ENCODE measurements at regions not wholly inside any gene's neighbourhood (a gene's known extent, or its start where the extent isn't known, plus 50 kb on each side); places are given as distances from the start of the nearest gene placed in this dataset.

GRCh38 chr12:60271816-60272215 is 676.0 kb downstream of the SLC16A7 start:
- DNase-seq: no peak
- no peaks in the 10 kb centered on the region for H3K27me3 ChIP-seq (replicated peaks)
- TF ChIP-seq, protein P1, sequence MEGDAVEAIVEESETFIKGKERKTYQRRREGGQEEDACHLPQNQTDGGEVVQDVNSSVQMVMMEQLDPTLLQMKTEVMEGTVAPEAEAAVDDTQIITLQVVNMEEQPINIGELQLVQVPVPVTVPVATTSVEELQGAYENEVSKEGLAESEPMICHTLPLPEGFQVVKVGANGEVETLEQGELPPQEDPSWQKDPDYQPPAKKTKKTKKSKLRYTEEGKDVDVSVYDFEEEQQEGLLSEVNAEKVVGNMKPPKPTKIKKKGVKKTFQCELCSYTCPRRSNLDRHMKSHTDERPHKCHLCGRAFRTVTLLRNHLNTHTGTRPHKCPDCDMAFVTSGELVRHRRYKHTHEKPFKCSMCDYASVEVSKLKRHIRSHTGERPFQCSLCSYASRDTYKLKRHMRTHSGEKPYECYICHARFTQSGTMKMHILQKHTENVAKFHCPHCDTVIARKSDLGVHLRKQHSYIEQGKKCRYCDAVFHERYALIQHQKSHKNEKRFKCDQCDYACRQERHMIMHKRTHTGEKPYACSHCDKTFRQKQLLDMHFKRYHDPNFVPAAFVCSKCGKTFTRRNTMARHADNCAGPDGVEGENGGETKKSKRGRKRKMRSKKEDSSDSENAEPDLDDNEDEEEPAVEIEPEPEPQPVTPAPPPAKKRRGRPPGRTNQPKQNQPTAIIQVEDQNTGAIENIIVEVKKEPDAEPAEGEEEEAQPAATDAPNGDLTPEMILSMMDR (IDR thresholded peaks at IDR 0.05; ENCODE audit: low read depth, low read length, missing control alignments): no peak
- in situ Hi-C loops (cut with HindIII; ENCODE audit: low pct_ligation_motif_present, low sequenced_read_pairs): no loop called here
- no peaks in the 10 kb centered on the region for H3K36me3 ChIP-seq (replicated peaks)
- H3K27ac ChIP-seq: no peak overlapping the region
- H3K4me3 ChIP-seq (ENCODE audit: low read depth, low read length): no peak overlapping the region

- Histone ChIP-seq H3K27ac (no peak overlapping the region), H3K4me3 (ENCODE audit: low read depth, low read length) (no peak overlapping the region), H3K36me3 (replicated peaks) (no peaks in the 10 kb centered on the region), H3K27me3 (replicated peaks) (no peaks in the 10 kb centered on the region)
- TF ChIP-seq, protein P1 (IDR thresholded peaks at IDR 0.05; ENCODE audit: low read depth, low read length, missing control alignments): no peak
- no peak for DNase-seq
- in situ Hi-C loops (cut with HindIII; ENCODE audit: low pct_ligation_motif_present, low sequenced_read_pairs): no loop called here
Observed at GRCh38 chr12:60278209-60278608, 682.4 kb downstream of the SLC16A7 start.

DNA sequence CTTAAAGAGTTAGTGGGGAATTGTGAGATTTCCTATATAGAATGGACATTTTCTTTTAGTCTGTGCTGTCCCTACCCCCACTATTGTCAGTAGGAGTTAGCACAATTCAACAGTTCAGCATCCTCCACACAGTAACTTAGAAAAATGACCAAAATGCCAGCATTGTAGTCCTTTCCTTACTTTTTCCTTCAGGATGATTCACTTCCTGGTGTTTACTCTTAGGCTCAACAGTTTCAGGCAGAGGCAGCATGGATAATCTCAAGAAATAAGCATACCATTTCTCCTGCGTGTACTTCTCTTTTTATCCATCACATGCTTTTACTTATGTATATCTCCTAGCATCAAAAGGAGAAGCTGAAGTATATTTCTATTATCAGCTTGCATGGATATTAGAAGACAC is 683.4 kb downstream of the SLC16A7 start:
- no peaks in the 10 kb centered on the region for H3K36me3 ChIP-seq (replicated peaks)
- TF ChIP-seq, protein P1 (IDR thresholded peaks at IDR 0.05; ENCODE audit: low read depth, low read length, missing control alignments): no peak
- H3K27me3 ChIP-seq (replicated peaks): no peaks in the 10 kb centered on the region
- in situ Hi-C loops (cut with HindIII; ENCODE audit: low pct_ligation_motif_present, low sequenced_read_pairs): no loop called here
- H3K27ac ChIP-seq: no peak overlapping the region
- peak; percentile 12 for DNase-seq
- H3K4me3 ChIP-seq (ENCODE audit: low read depth, low read length): no peak overlapping the region

DNA sequence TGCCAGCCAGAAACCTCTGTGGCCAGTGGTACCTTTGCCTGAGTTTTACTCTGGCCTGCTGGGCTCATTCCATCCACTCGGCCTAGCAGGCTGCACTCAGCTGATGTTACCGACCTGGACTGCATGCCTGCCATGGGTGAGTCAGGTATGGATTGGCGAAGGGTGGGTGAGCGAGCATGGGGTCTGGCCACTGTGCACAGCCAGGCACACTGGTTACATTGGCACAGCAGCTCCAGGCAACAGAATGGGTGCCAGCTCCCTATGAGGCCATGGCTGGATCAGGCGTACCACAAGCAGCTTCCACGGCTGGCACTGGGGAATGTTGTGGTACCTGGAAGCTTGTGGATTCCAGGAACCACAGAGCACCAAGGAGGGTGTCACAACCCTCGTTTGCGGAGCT is 685.7 kb downstream of the SLC16A7 start:
- in situ Hi-C loops (cut with HindIII; ENCODE audit: low pct_ligation_motif_present, low sequenced_read_pairs): no loop called here

GRCh38 chr12:60290532-60290931 is 694.7 kb downstream of the SLC16A7 start:
- Histone ChIP-seq H3K27ac (no peak overlapping the region), H3K27me3 (replicated peaks) (no peaks in the 10 kb centered on the region), H3K36me3 (replicated peaks) (no peaks in the 10 kb centered on the region), H3K4me3 (ENCODE audit: low read depth, low read length) (no peak overlapping the region)
- in situ Hi-C loops (cut with HindIII; ENCODE audit: low pct_ligation_motif_present, low sequenced_read_pairs): no loop called here
- no peak for DNase-seq
- TF ChIP-seq, protein P1 (IDR thresholded peaks at IDR 0.05; ENCODE audit: low read depth, low read length, missing control alignments): no peak

More for the DNA sequence above, 685.7 kb downstream of the SLC16A7 start:
- Histone ChIP-seq H3K27ac (no peak overlapping the region), H3K36me3 (replicated peaks) (no peaks in the 10 kb centered on the region), H3K4me3 (ENCODE audit: low read depth, low read length) (no peak overlapping the region), H3K27me3 (replicated peaks) (no peaks in the 10 kb centered on the region)
- DNase-seq: no peak
- TF ChIP-seq, protein P1 (IDR thresholded peaks at IDR 0.05; ENCODE audit: low read depth, low read length, missing control alignments): no peak

- Histone ChIP-seq H3K27ac (no peak overlapping the region), H3K27me3 (replicated peaks) (no peaks in the 10 kb centered on the region), H3K4me3 (ENCODE audit: low read depth, low read length) (no peak overlapping the region), H3K36me3 (replicated peaks) (no peaks in the 10 kb centered on the region)
- no peak for DNase-seq
- in situ Hi-C loops (cut with HindIII; ENCODE audit: low pct_ligation_motif_present, low sequenced_read_pairs): no loop called here
- TF ChIP-seq, protein P1 (IDR thresholded peaks at IDR 0.05; ENCODE audit: low read depth, low read length, missing control alignments): no peak
Observed at GRCh38 chr12:60308366-60308991, 712.6 kb downstream of the SLC16A7 start.

Measured in brain microvascular endothelial cell (primary cell).